ENCODE measurements at regions not wholly inside any gene's neighbourhood (a gene's known extent, or its start where the extent isn't known, plus 50 kb on each side); places are given as distances from the start of the nearest gene placed in this dataset.

- dilution Hi-C loops (cut with HindIII; ENCODE audit: low sequenced_read_pairs, unreplicated experiment): no loop called here
- Histone ChIP-seq H4K20me1 (ENCODE audit: insufficient read depth, low read length) (no peaks in the 10 kb centered on the region), H2BK20ac (ENCODE audit: low read depth, low read length) (no peak overlapping the region), H2AK5ac (ENCODE audit: low read depth, low read length) (no peak overlapping the region), H3K56ac (ENCODE audit: extremely low read depth, insufficient read depth, low read length) (no peak overlapping the region), H4K91ac (ENCODE audit: insufficient read depth, low read depth, low read length) (no peak overlapping the region), H3K4me2 (ENCODE audit: low read depth, low read length) (no peak overlapping the region), H3K27me3 (ENCODE audit: control insufficient read depth, insufficient read depth, low read length) (no peaks in the 10 kb centered on the region), H4K8ac (ENCODE audit: low read depth in 2 of 2, low read length in 2 of 2) (no peak overlapping the region), H3K9me3 (ENCODE audit: control insufficient read depth, insufficient read depth, low read length) (no peaks in the 10 kb centered on the region), H4K5ac (ENCODE audit: low read depth, low read length) (no peak overlapping the region), H3K4me3 (ENCODE audit: insufficient read depth, low read depth, low read length) (no peak overlapping the region), H3K4ac (ENCODE audit: low read depth, low read length) (no peak overlapping the region), H3K18ac (ENCODE audit: low read depth, low read length) (no peak overlapping the region), H3K14ac (replicated peaks; ENCODE audit: low read depth, low read length) (no peak overlapping the region), H3K27ac (ENCODE audit: insufficient read depth, low read length) (no peak overlapping the region), H3K23ac (ENCODE audit: low read depth, low read length) (no peak overlapping the region), H2BK120ac (ENCODE audit: low read depth, low read length) (no peak overlapping the region), H2BK5ac (ENCODE audit: low read depth, low read length, poor library complexity, severe bottlenecking) (no peak overlapping the region), H2AK9ac (replicated peaks; ENCODE audit: low read depth, low read length, poor library complexity) (no peak overlapping the region), H2BK15ac (ENCODE audit: low read depth, low read length) (no peak overlapping the region), H3K36me3 (ENCODE audit: control insufficient read depth, insufficient read depth, low read length) (no peaks in the 10 kb centered on the region), H3K9ac (ENCODE audit: low read depth, low read length) (no peak overlapping the region), H3K4me1 (ENCODE audit: control insufficient read depth, insufficient read depth, low read length) (no peaks in the 10 kb centered on the region), H3K79me1 (ENCODE audit: low read depth in 1 of 2, low read length in 2 of 2) (no peaks in the 10 kb centered on the region), H2AFZ (replicated peaks; ENCODE audit: low read length, poor library complexity) (no peak overlapping the region), H3K9me1 (ENCODE audit: insufficient read depth, low read length) (no peaks in the 10 kb centered on the region)
- BruUV-seq (replicated peaks): no TSS peak
- no peak for TF ChIP-seq RAD21 (IDR thresholded peaks at IDR 0.05; ENCODE audit: low read length)
- TF ChIP-seq POLR2A (IDR thresholded peaks at IDR 0.05; ENCODE audit: low read depth, low read length): no peak
- no peak for TF ChIP-seq USF2 (IDR thresholded peaks at IDR 0.05; ENCODE audit: low read depth, low read length)
- TF ChIP-seq SMC3 (IDR thresholded peaks at IDR 0.05; ENCODE audit: low read depth, low read length): no peak
- no peak for TF ChIP-seq MAFK (IDR thresholded peaks at IDR 0.05; ENCODE audit: low read depth, low read length)
- TF ChIP-seq BHLHE40 (IDR thresholded peaks at IDR 0.05; ENCODE audit: low read depth, low read length): no peak
- TF ChIP-seq NFE2L2 (IDR thresholded peaks at IDR 0.05; ENCODE audit: low read depth, low read length): no peak
- no peak for TF ChIP-seq CEBPB (IDR thresholded peaks at IDR 0.05; ENCODE audit: low read depth, low read length)
- no peak for TF ChIP-seq RCOR1 (IDR thresholded peaks at IDR 0.05; ENCODE audit: insufficient replicate concordance, low read length)
- TF ChIP-seq CTCF (conservative IDR thresholded peaks at IDR 0.05; ENCODE audit: low read depth, low read length): no peak
- no peak for TF ChIP-seq ELK1 (IDR thresholded peaks at IDR 0.05; ENCODE audit: borderline replicate concordance, low read depth, low read length)
- TF ChIP-seq MAZ (IDR thresholded peaks at IDR 0.05; ENCODE audit: borderline replicate concordance, low read depth, low read length): no peak
- TF ChIP-seq CHD1 (IDR thresholded peaks at IDR 0.05; ENCODE audit: low read depth, low read length): no peak
- no peak for TF ChIP-seq MXI1 (IDR thresholded peaks at IDR 0.05; ENCODE audit: borderline replicate concordance, low read depth, low read length)
- TF ChIP-seq RFX5 (IDR thresholded peaks at IDR 0.05; ENCODE audit: low read depth, low read length): no peak
- no peak for TF ChIP-seq FOS (IDR thresholded peaks at IDR 0.05; ENCODE audit: low read depth, low read length)
- ChIA-PET POLR2A (ENCODE audit: unreplicated experiment) (no interaction called here), CTCF (no interaction called here)
- in situ Hi-C loops (cut with MboI; ENCODE audit: low sequenced_read_pairs): no loop called here
- WGBS, 2 experiments (ENCODE audit: extremely low coverage in 2 of 2, insufficient read length in 1 of 2): no CpG with 5 or more reads among the region's 2 CpGs
- no peak for DNase-seq
- intact Hi-C loops (cut with micrococcal nuclease): no loop called here
- ATAC-seq (ENCODE audit: low read depth): no peak
Observed at GRCh38 chr11:112759418-112759817, 201.8 kb upstream of the NCAM1 start.
